WTC11 (cell line): ENCODE measurements at regions not wholly inside any gene's neighbourhood (a gene's known extent, or its start where the extent isn't known, plus 50 kb on each side); places are given as distances from the start of the nearest gene placed in this dataset.

Experiments used
- CREB1 ChIP-seq: sonication (generic); formaldehyde crosslinking; IDR thresholded peaks from 2 replicates; pipeline ENCODE4 v1.8.0; 2023; ENCODE audit warnings: mild to moderate bottlenecking, missing genetic modification reagents
- TF ChIP-seq, protein P1 (sequence below): fragments of 200-600 bp; IDR thresholded peaks from 2 replicates; pipeline ENCODE4 v1.8.0; 2022; ENCODE audit warnings: antibody characterized with exemption
- TF ChIP-seq, protein P2 (sequence below): sonication (generic); formaldehyde crosslinking; conservative IDR thresholded peaks from 2 replicates; pipeline ENCODE4 v1.8.1; 2022; ENCODE audit warnings: mild to moderate bottlenecking, missing genetic modification reagents

DNA sequence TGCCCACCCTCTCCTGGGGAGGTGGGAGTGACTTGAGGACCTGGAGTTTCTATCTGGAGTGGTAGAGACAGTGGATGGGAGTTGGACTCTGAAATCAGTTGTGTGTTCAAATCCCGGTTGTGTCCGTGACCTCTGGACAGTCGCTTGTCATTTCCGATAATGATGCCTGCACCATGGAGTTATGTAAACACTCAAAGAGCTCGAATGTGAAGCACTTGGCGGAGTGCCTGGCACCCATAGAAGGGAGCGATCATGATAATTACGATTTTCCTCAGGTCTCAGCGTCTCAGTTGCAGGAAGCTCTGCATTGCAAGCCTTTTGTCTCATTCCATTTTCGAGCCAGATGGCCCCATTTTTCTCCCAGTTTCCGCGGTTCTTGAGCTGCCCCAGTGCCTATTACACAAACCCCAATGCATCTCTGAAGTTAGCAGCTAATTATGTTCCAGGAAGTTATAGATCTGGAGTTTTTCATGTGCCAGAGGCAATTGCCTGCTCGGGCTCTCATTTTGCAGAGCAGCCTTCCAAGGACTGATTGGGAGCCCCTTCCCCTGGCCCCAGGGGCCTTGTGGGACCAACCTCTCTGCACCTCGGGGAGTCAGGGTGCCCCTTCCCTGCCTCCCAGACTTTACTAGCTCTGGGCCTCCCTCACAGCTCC is 175.5 kb upstream of the MVB12B start:
- TF ChIP-seq, protein P1, sequence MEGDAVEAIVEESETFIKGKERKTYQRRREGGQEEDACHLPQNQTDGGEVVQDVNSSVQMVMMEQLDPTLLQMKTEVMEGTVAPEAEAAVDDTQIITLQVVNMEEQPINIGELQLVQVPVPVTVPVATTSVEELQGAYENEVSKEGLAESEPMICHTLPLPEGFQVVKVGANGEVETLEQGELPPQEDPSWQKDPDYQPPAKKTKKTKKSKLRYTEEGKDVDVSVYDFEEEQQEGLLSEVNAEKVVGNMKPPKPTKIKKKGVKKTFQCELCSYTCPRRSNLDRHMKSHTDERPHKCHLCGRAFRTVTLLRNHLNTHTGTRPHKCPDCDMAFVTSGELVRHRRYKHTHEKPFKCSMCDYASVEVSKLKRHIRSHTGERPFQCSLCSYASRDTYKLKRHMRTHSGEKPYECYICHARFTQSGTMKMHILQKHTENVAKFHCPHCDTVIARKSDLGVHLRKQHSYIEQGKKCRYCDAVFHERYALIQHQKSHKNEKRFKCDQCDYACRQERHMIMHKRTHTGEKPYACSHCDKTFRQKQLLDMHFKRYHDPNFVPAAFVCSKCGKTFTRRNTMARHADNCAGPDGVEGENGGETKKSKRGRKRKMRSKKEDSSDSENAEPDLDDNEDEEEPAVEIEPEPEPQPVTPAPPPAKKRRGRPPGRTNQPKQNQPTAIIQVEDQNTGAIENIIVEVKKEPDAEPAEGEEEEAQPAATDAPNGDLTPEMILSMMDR: no peak
- TF ChIP-seq CREB1 (CRISPR knock-in tag): no peak
- TF ChIP-seq, protein P2, sequence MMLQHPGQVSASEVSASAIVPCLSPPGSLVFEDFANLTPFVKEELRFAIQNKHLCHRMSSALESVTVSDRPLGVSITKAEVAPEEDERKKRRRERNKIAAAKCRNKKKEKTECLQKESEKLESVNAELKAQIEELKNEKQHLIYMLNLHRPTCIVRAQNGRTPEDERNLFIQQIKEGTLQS (CRISPR knock-in tag): no peak
